ENCODE measurements at regions not wholly inside any gene's neighbourhood (a gene's known extent, or its start where the extent isn't known, plus 50 kb on each side); places are given as distances from the start of the nearest gene placed in this dataset.

DNA sequence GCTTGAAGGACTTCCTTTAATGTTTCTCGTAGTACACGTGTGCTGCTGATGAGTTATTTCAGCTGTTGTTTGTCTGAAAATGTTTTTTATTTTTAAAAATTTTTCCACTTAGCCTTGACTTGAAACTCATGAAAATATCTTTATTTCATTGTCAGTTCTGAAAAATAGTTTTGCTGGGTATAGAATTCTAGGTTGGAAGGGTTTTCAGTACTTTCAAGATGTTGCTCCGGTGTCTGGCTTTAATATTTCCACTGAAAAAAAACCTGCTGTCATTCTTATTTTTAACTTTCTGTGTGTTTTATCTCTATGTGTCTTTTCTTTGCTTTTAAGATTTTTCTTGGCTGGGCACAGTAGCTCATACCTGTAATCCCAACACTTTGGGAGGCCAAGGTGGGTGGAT lies 103.8 kb downstream of the UNCX start:
- TF ChIP-seq, protein P1, sequence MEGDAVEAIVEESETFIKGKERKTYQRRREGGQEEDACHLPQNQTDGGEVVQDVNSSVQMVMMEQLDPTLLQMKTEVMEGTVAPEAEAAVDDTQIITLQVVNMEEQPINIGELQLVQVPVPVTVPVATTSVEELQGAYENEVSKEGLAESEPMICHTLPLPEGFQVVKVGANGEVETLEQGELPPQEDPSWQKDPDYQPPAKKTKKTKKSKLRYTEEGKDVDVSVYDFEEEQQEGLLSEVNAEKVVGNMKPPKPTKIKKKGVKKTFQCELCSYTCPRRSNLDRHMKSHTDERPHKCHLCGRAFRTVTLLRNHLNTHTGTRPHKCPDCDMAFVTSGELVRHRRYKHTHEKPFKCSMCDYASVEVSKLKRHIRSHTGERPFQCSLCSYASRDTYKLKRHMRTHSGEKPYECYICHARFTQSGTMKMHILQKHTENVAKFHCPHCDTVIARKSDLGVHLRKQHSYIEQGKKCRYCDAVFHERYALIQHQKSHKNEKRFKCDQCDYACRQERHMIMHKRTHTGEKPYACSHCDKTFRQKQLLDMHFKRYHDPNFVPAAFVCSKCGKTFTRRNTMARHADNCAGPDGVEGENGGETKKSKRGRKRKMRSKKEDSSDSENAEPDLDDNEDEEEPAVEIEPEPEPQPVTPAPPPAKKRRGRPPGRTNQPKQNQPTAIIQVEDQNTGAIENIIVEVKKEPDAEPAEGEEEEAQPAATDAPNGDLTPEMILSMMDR (IDR thresholded peaks at IDR 0.05; ENCODE audit: borderline replicate concordance, insufficient read depth, low read depth, low read length): no peak

GRCh38 chr7:1339611-1340010 lies 106.9 kb downstream of the UNCX start:
- TF ChIP-seq, protein P1 (IDR thresholded peaks at IDR 0.05; ENCODE audit: borderline replicate concordance, insufficient read depth, low read depth, low read length): no peak
- no peak overlapping the region for H3K4me3 ChIP-seq (ENCODE audit: low read depth, low read length)

More for the DNA sequence above, 103.8 kb downstream of the UNCX start:
- no peak overlapping the region for H3K4me3 ChIP-seq (ENCODE audit: low read depth, low read length)

DNA sequence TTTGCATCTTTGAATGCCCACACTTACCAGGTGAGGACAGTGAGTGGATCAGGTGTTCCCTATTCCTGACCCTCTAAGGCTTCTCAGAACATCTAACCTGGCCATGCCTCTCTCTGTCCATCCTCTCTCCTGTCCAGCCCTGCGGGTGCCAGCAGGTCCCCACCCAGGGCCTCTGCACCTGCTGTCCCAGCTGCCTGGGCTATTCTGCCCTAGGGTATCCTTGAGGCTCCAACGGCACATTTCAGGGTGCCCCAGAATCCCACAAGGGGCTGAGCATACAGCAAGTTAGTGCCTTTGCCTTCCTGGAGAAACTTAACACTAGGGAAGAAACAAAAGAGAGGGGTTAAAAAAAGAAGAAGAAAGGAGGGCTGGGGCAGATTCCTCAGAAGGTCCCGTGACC lies 107.4 kb downstream of the UNCX start:
- H3K4me3 ChIP-seq (ENCODE audit: low read depth, low read length): no peak overlapping the region
- TF ChIP-seq, protein P1 (IDR thresholded peaks at IDR 0.05; ENCODE audit: borderline replicate concordance, insufficient read depth, low read depth, low read length): no peak

- TF ChIP-seq, protein P1 (IDR thresholded peaks at IDR 0.05; ENCODE audit: borderline replicate concordance, insufficient read depth, low read depth, low read length): no peak
- H3K4me3 ChIP-seq (ENCODE audit: low read depth, low read length): no peak overlapping the region
These were observed 108.0 kb downstream of the UNCX start for GRCh38 chr7:1340461-1341360.

- TF ChIP-seq, protein P1 (IDR thresholded peaks at IDR 0.05; ENCODE audit: borderline replicate concordance, insufficient read depth, low read depth, low read length): no peak
- H3K4me3 ChIP-seq (ENCODE audit: low read depth, low read length): no peak overlapping the region
These were observed 108.9 kb downstream of the UNCX start for GRCh38 chr7:1341361-1342089.

DNA sequence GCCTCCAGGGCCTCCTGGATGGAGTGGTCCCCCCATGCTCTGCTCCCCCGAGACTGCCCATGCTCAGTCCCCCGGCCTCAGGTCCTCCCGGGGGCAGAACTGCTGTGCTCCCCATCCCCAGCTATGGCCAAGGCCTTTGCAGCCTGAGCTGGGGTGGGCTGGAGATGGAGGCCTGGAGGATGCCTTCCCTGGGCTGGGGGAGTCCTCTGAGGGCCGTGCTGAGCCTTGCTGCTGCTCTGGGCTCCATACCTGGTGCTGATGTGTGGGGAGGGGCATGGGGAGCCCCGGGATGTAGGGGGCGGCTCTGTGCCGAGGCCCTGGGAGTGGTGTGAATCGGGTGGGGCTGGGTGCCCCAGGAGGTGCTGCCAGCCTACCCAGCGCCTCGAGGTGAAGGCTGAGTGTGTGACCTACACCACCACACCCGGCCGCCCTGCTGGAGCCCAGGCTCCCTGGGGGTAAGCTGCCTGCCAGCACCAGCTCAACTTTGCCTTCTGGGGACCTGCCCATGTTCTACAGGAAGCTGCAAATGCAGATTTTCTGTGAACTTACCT lies 109.5 kb downstream of the UNCX start:
- no peak overlapping the region for H3K4me3 ChIP-seq (ENCODE audit: low read depth, low read length)
- TF ChIP-seq, protein P1 (IDR thresholded peaks at IDR 0.05; ENCODE audit: borderline replicate concordance, insufficient read depth, low read depth, low read length): no peak

Measured in GM12875 (cell line).